ENCODE measurements at regions not wholly inside any gene's neighbourhood (a gene's known extent, or its start where the extent isn't known, plus 50 kb on each side); places are given as distances from the start of the nearest gene placed in this dataset.

- no peak for TF ChIP-seq ZNF513 (CRISPR knock-in tag; conservative IDR thresholded peaks at IDR 0.05)
- TF ChIP-seq PRPF4 (IDR thresholded peaks at IDR 0.05; ENCODE audit: low read depth, low read length, poor library complexity, severe bottlenecking) = no peak
- TF ChIP-seq ZNF562 (CRISPR knock-in tag; IDR thresholded peaks at IDR 0.05; ENCODE audit: borderline replicate concordance) = no peak
- no peak for TF ChIP-seq ZSCAN20 (CRISPR knock-in tag; IDR thresholded peaks at IDR 0.05; ENCODE audit: borderline replicate concordance)
- TF ChIP-seq MAFF (IDR thresholded peaks at IDR 0.05; ENCODE audit: low read depth, low read length) = no peak
- no peak for TF ChIP-seq ZNF468 (CRISPR knock-in tag; IDR thresholded peaks at IDR 0.05)
- no peak for TF ChIP-seq ZNF296 (CRISPR knock-in tag; conservative IDR thresholded peaks at IDR 0.05)
- no peak for TF ChIP-seq BCL3 (CRISPR knock-in tag; IDR thresholded peaks at IDR 0.05)
- TF ChIP-seq SCMH1 (CRISPR knock-in tag; IDR thresholded peaks at IDR 0.05; ENCODE audit: borderline replicate concordance) = no peak
- no peak for TF ChIP-seq GABPA (IDR thresholded peaks at IDR 0.05; ENCODE audit: low read depth, low read length)
- no peak for TF ChIP-seq GABPA (CRISPR knock-in tag; IDR thresholded peaks at IDR 0.05; ENCODE audit: low read depth)
- no peak for TF ChIP-seq ZNF446 (CRISPR knock-in tag; IDR thresholded peaks at IDR 0.05)
- no peak for TF ChIP-seq RCOR2 (CRISPR knock-in tag; IDR thresholded peaks at IDR 0.05)
- TF ChIP-seq ZNF124 (CRISPR knock-in tag; IDR thresholded peaks at IDR 0.05) = no peak
- no peak for TF ChIP-seq HMGA1 (CRISPR knock-in tag; conservative IDR thresholded peaks at IDR 0.05)
- no peak for TF ChIP-seq ZNF556 (CRISPR knock-in tag; IDR thresholded peaks at IDR 0.05; ENCODE audit: borderline replicate concordance)
- TF ChIP-seq KDM1A (CRISPR knock-in tag; IDR thresholded peaks at IDR 0.05) = no peak
- no peak for TF ChIP-seq BATF2 (CRISPR knock-in tag; IDR thresholded peaks at IDR 0.05)
- intact Hi-C loops (cut with micrococcal nuclease; ENCODE audit: unreplicated experiment) = no loop called here
- DNase-seq (ENCODE audit: low spot score) (no peak), ATAC-seq (no peak), FAIRE-seq (no peak)
- WGBS (ENCODE audit: low lambda C conversion rate) = 2% methylated on average over 2 of the region's 2 CpGs
- no TSS peak for BruUV-seq (replicated peaks)
- Histone ChIP-seq H3K27me3 (ENCODE audit: control insufficient read depth in 1 of 2, insufficient read depth in 2 of 2, low read length in 2 of 2) (no peaks in the 10 kb centered on the region), H3K36me3 (replicated peaks in 1 of 2; ENCODE audit: control insufficient read depth in 1 of 2, insufficient read depth in 2 of 2, low read length in 2 of 2) (no peaks in the 10 kb centered on the region), H2AFZ (ENCODE audit: low read length) (no peak overlapping the region), H3K4me1 (ENCODE audit: insufficient read depth, low read length) (no peaks in the 10 kb centered on the region), H3K4me3 (replicated peaks in 1 of 3; ENCODE audit: insufficient read depth in 1 of 3, low read depth in 2 of 3, low read length in 3 of 3) (no peak overlapping the region), H4K20me1 (ENCODE audit: insufficient read depth, low read length) (no peaks in the 10 kb centered on the region), H3K4me2 (ENCODE audit: low read depth, low read length) (no peak overlapping the region), H3K27ac (ENCODE audit: extremely low read length, insufficient read depth, low read length) (no peak overlapping the region), H3K9ac (ENCODE audit: insufficient read depth, low read depth, low read length) (no peak overlapping the region), H3K9me3 (ENCODE audit: low read length) (no peaks in the 10 kb centered on the region), H3K79me2 (ENCODE audit: insufficient read depth, low read length) (no peaks in the 10 kb centered on the region)
- in situ Hi-C loops (cut with HindIII; ENCODE audit: extremely low pct_ligation_motif_present, low pct_unique_long_range_greater_than_20kb) = no loop called here
- CTCF ChIA-PET (ENCODE audit: low intra/inter-chr PET ratio, low total read pairs) = no interaction called here
- POLR2A ChIA-PET = no interaction called here
Measured at GRCh38 chr21:35727830-35728229, 332.5 kb downstream of the SETD4 start.

Measured in HepG2 (cell line).